ENCODE measurements at regions not wholly inside any gene's neighbourhood (a gene's known extent, or its start where the extent isn't known, plus 50 kb on each side); places are given as distances from the start of the nearest gene placed in this dataset.

GRCh38 chr1:55751776-55752175 lies 536.6 kb upstream of the USP24 start:
- TF ChIP-seq POLR2A (IDR thresholded peaks at IDR 0.05; ENCODE audit: low read depth, low read length): no peak
- TF ChIP-seq TAF1 (IDR thresholded peaks at IDR 0.05; ENCODE audit: low read depth, low read length): no peak
- no peak for TF ChIP-seq SPI1 (IDR thresholded peaks at IDR 0.05; ENCODE audit: low read depth, low read length)
